HFF-Myc (cell line): ENCODE measurements at regions not wholly inside any gene's neighbourhood (a gene's known extent, or its start where the extent isn't known, plus 50 kb on each side); places are given as distances from the start of the nearest gene placed in this dataset.
"Not testable (repeated sequence)": the region's sequence is repeated elsewhere in the genome, so short reads cannot be mapped to it uniquely, and the experiment has no call there.

ENCODE experiments used
- DNase-seq: peaks from one replicate; pipeline ENCODE4 v3.0.0-alpha.2; 2011; ENCODE audit warnings: low read depth; ENCODE audit errors: extremely low read depth
- H3K4me3 ChIP-seq: replicated peaks from 2 replicates; pipeline ENCODE4 v1.5.1; 2011; ENCODE audit warnings: low read depth, mild to moderate bottlenecking, control low read depth, low read length
- CTCF ChIP-seq: IDR thresholded peaks from 2 replicates; pipeline ENCODE4 v1.5.1; 2012; ENCODE audit warnings: mild to moderate bottlenecking, low read depth, low read length, control low read depth; ENCODE audit errors: missing control alignments

- TF ChIP-seq CTCF: no peak
- no peak overlapping the region for H3K4me3 ChIP-seq
- no peak for DNase-seq
Measured at GRCh38 chr13:111434578-111435159, 114.2 kb downstream of the TEX29 start.

GRCh38 chr13:111436446-111436845 is 116.0 kb downstream of the TEX29 start:
- H3K4me3 ChIP-seq: no peak overlapping the region
- no peak for DNase-seq
- TF ChIP-seq CTCF: no peak

- no peak for TF ChIP-seq CTCF
- H3K4me3 ChIP-seq: no peak overlapping the region
- no peak for DNase-seq
Measured at GRCh38 chr13:111437417-111437816, 117.0 kb downstream of the TEX29 start.

GRCh38 chr13:111437856-111438547 is 117.6 kb downstream of the TEX29 start:
- TF ChIP-seq CTCF: no peak
- no peak for DNase-seq
- no peak overlapping the region for H3K4me3 ChIP-seq

GRCh38 chr13:111440492-111440891 is 120.0 kb downstream of the TEX29 start:
- peak; percentile 14 for TF ChIP-seq CTCF
- not testable (repeated sequence) for DNase-seq, H3K4me3 ChIP-seq

- no peak overlapping the region for H3K4me3 ChIP-seq
- no peak for DNase-seq
- TF ChIP-seq CTCF: no peak
Measured at GRCh38 chr13:111443981-111444380, 123.5 kb downstream of the TEX29 start.
